ENCODE measurements at regions not wholly inside any gene's neighbourhood (a gene's known extent, or its start where the extent isn't known, plus 50 kb on each side); places are given as distances from the start of the nearest gene placed in this dataset.

- Histone ChIP-seq H3K4me1 (no peaks in the 10 kb centered on the region), H3K36me3 (no peaks in the 10 kb centered on the region), H3K27ac (no peak overlapping the region), H3K9me3 (peaks cover 11 to 40% of the 10 kb centered on the region in 2 donors), H3K4me3 (no peak overlapping the region), H3K27me3 (no peaks in the 10 kb centered on the region)
- no peak for TF ChIP-seq CTCF (IDR thresholded peaks at IDR 0.05)
- no peak for DNase-seq (ENCODE audit: low spot score)
Measured at GRCh38 chrX:39029221-39029620, 228.0 kb downstream of the MID1IP1 start.

- no peak for TF ChIP-seq CTCF (IDR thresholded peaks at IDR 0.05)
- no peaks in the 10 kb centered on the region for H3K27me3 ChIP-seq
Measured at GRCh38 chrX:39030636-39031035, 229.4 kb downstream of the MID1IP1 start.

GRCh38 chrX:39039890-39040289, 238.6 kb downstream of the MID1IP1 start:
- no peak for TF ChIP-seq CTCF (IDR thresholded peaks at IDR 0.05)
- Histone ChIP-seq H3K36me3 (no peaks in the 10 kb centered on the region), H3K9me3 (no peaks in the 10 kb centered on the region), H3K4me1 (no peaks in the 10 kb centered on the region), H3K27me3 (no peaks in the 10 kb centered on the region), H3K4me3 (no peak overlapping the region), H3K27ac (no peak overlapping the region)
- no peak for DNase-seq (ENCODE audit: low spot score)

More at GRCh38 chrX:39030636-39031035, 229.4 kb downstream of the MID1IP1 start:
- Histone ChIP-seq H3K4me1 (no peaks in the 10 kb centered on the region), H3K4me3 (no peak overlapping the region), H3K9me3 (peaks cover 11 to 40% of the 10 kb centered on the region in 2 donors), H3K36me3 (no peaks in the 10 kb centered on the region), H3K27ac (no peak overlapping the region)
- no peak for DNase-seq (ENCODE audit: low spot score)

- no peaks in the 10 kb centered on the region for H3K4me1 ChIP-seq
- H3K4me3 ChIP-seq = no peak overlapping the region
- no peaks in the 10 kb centered on the region for H3K9me3 ChIP-seq
- TF ChIP-seq CTCF (IDR thresholded peaks at IDR 0.05) = no peak
- H3K27me3 ChIP-seq = no peaks in the 10 kb centered on the region
- no peaks in the 10 kb centered on the region for H3K36me3 ChIP-seq
- no peak for DNase-seq (ENCODE audit: low spot score)
- no peak overlapping the region for H3K27ac ChIP-seq
Measured at GRCh38 chrX:39043838-39044550, 242.7 kb downstream of the MID1IP1 start.

DNA sequence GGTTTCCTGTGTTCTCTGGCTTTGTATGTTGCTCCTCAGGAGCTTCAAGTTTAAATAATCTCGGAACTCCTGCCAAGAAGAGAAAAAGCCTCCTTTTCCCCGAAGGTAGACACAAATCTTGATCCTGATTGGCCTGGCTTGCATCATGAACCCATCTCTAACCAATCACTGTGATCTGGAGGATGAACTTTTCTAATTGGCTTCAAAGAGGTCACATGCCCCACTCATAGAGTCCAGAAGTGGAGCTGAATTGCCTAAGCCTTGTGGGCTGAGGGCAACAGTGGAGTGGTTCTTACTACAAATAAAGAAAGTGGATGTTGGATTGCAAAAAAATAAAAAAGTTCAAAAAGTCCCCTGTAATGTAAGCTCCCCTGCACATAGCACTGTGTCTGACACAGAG, 245.9 kb downstream of the MID1IP1 start:
- no peak for TF ChIP-seq CTCF (IDR thresholded peaks at IDR 0.05)
- Histone ChIP-seq H3K27ac (no peak overlapping the region), H3K9me3 (no peaks in the 10 kb centered on the region), H3K4me1 (no peaks in the 10 kb centered on the region), H3K36me3 (no peaks in the 10 kb centered on the region), H3K4me3 (no peak overlapping the region), H3K27me3 (no peaks in the 10 kb centered on the region)
- no peak for DNase-seq (ENCODE audit: low spot score)

GRCh38 chrX:39049975-39050374, 248.7 kb downstream of the MID1IP1 start:
- no peaks in the 10 kb centered on the region for H3K9me3 ChIP-seq
- TF ChIP-seq CTCF (IDR thresholded peaks at IDR 0.05) = no peak
- H3K4me3 ChIP-seq = no peak overlapping the region
- no peaks in the 10 kb centered on the region for H3K27me3 ChIP-seq
- H3K36me3 ChIP-seq = no peaks in the 10 kb centered on the region
- no peak overlapping the region for H3K27ac ChIP-seq
- no peak for DNase-seq (ENCODE audit: low spot score)
- no peaks in the 10 kb centered on the region for H3K4me1 ChIP-seq

Measured in right atrium auricular region (tissue), 2 donors.